OCI-LY7 (cell line): ENCODE measurements at regions not wholly inside any gene's neighbourhood (a gene's known extent, or its start where the extent isn't known, plus 50 kb on each side); places are given as distances from the start of the nearest gene placed in this dataset.

Source experiments
- BruUV-seq: library from RNA; stranded (reverse); fragments of 400-500 nt; replicated peaks from 2 replicates; lab custom pipeline; 2021; lab: Mats Ljungman, UMichigan
- CTCF ChIA-PET: fragments of 300-600 bp; sonication (Branson Sonifier 250); formaldehyde crosslinking; loops from one replicate; lab custom pipeline; 2022; ENCODE audit warnings: antibody characterized with exemption; ENCODE audit not compliant: unreplicated experiment; lab: Charles Lee
- POLR2A ChIA-PET: fragments of 300-600 bp; sonication (Branson Sonifier 250); formaldehyde crosslinking; loops from one replicate; lab custom pipeline; 2022; ENCODE audit warnings: antibody characterized with exemption; lab: Charles Lee
- DNase-seq: peaks from one replicate; pipeline ENCODE4 v3.0.0-alpha.2; 2015; ENCODE audit warnings: low spot score
- H2AFZ ChIP-seq: fragments of 200-600 bp; sonication (generic), shearing (Covaris generic); 2 replicates; pipeline ENCODE4 v1.6.1; 2014; ENCODE audit warnings: mild to moderate bottlenecking, antibody characterized with exemption, low read length, moderate library complexity
- H3K27ac ChIP-seq: fragments of 200-600 bp; sonication (generic); 2 replicates; pipeline ENCODE4 v1.5.1; 2014; ENCODE audit warnings: mixed run types, low read depth, mild to moderate bottlenecking, moderate library complexity, low read length, inconsistent platforms; ENCODE audit not compliant: poor library complexity, severe bottlenecking
- H3K36me3 ChIP-seq: fragments of 200-600 bp; sonication (generic); 2 replicates; pipeline ENCODE4 v1.6.1; 2014; ENCODE audit warnings: mild to moderate bottlenecking, antibody characterized with exemption, low read length, moderate library complexity, mixed read lengths; ENCODE audit not compliant: insufficient read depth
- H3K4me1 ChIP-seq: fragments of 200-600 bp; sonication (generic); 2 replicates; pipeline ENCODE4 v1.5.1; 2014; ENCODE audit warnings: mild to moderate bottlenecking, low read length; ENCODE audit not compliant: insufficient read depth, poor library complexity, severe bottlenecking
- H3K4me2 ChIP-seq: fragments of 200-600 bp; sonication (generic); 2 replicates; pipeline ENCODE4 v1.6.1; 2014; ENCODE audit warnings: mild to moderate bottlenecking, low read length
- H3K4me3 ChIP-seq: fragments of 200-600 bp; sonication (generic); 2 replicates; pipeline ENCODE4 v1.5.1; 2014; ENCODE audit warnings: mild to moderate bottlenecking, low read depth, low read length; ENCODE audit not compliant: poor library complexity, severe bottlenecking
- H3K79me2 ChIP-seq: fragments of 200-600 bp; sonication (generic); 2 replicates; pipeline ENCODE4 v1.6.1; 2016; ENCODE audit warnings: low read depth, mild to moderate bottlenecking, low read length, moderate library complexity, mixed read lengths; ENCODE audit not compliant: insufficient read depth
- H3K9me2 ChIP-seq: fragments of 200-600 bp; sonication (generic); 2 replicates; pipeline ENCODE4 v1.6.1; 2016; ENCODE audit warnings: mild to moderate bottlenecking, low read length, mixed read lengths; ENCODE audit not compliant: insufficient read depth
- H3K9me3 ChIP-seq: fragments of 200-600 bp; sonication (generic); 2 replicates; pipeline ENCODE4 v1.6.1; 2014; ENCODE audit warnings: mild to moderate bottlenecking, mixed run types, low read length, mixed read lengths
- H4K20me1 ChIP-seq: fragments of 200-600 bp; sonication (generic); 2 replicates; pipeline ENCODE4 v1.6.1; 2014; ENCODE audit warnings: mild to moderate bottlenecking, antibody characterized with exemption, low read length, moderate library complexity, mixed read lengths; ENCODE audit not compliant: insufficient read depth
- EZH2phosphoT487 ChIP-seq: fragments of 200-600 bp; sonication (generic); IDR thresholded peaks from 2 replicates; pipeline ENCODE4 v1.6.1; 2018; ENCODE audit warnings: low read depth, borderline replicate concordance, mild to moderate bottlenecking, mixed run types, antibody characterized with exemption, low read length, moderate library complexity, mixed read lengths
- intact Hi-C: fragments of 100-400 bp; cut with micrococcal nuclease; formaldehyde crosslinking; loops from one replicate; pipeline ENCODE4 v1.10.0; 2022; ENCODE audit not compliant: unreplicated experiment
- TF ChIP-seq, protein P1 (sequence below): fragments of 200-600 bp; sonication (generic); conservative IDR thresholded peaks from 2 replicates; pipeline ENCODE4 v1.5.1; 2014; ENCODE audit warnings: mild to moderate bottlenecking, antibody characterized with exemption, low read length, moderate library complexity, mixed read lengths

DNA sequence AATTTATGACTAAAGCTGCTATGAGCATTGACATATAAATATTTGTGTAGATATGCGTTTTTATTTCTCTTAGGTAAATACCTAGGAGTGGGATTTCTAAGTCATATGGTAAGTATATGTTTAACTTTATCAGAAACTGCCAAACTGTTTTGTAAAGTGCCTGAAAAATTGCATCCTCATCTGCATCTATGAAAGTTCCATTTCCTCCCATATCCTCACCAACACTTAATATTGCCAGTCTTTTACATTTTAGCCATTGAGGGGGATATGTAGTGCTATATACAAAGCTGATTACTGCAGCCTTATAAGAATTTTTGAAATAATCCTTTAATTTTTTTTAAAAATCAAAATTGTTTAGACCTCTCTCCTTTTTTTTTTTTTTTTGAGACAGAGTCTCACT, 123.1 kb upstream of the SPRY4 start:
- H3K36me3 ChIP-seq: no peaks in the 10 kb centered on the region
- H4K20me1 ChIP-seq: no peaks in the 10 kb centered on the region
- no peaks in the 10 kb centered on the region for H3K4me1 ChIP-seq
- BruUV-seq: no TSS peak
- CTCF ChIA-PET: no interaction called here
- no peak overlapping the region for H2AFZ ChIP-seq
- H3K27ac ChIP-seq: no peak overlapping the region
- intact Hi-C loops: no loop called here
- H3K4me2 ChIP-seq: no peak overlapping the region
- TF ChIP-seq, protein P1, sequence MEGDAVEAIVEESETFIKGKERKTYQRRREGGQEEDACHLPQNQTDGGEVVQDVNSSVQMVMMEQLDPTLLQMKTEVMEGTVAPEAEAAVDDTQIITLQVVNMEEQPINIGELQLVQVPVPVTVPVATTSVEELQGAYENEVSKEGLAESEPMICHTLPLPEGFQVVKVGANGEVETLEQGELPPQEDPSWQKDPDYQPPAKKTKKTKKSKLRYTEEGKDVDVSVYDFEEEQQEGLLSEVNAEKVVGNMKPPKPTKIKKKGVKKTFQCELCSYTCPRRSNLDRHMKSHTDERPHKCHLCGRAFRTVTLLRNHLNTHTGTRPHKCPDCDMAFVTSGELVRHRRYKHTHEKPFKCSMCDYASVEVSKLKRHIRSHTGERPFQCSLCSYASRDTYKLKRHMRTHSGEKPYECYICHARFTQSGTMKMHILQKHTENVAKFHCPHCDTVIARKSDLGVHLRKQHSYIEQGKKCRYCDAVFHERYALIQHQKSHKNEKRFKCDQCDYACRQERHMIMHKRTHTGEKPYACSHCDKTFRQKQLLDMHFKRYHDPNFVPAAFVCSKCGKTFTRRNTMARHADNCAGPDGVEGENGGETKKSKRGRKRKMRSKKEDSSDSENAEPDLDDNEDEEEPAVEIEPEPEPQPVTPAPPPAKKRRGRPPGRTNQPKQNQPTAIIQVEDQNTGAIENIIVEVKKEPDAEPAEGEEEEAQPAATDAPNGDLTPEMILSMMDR: no peak
- TF ChIP-seq EZH2phosphoT487: no peak
- no peaks in the 10 kb centered on the region for H3K79me2 ChIP-seq
- no peak overlapping the region for H3K4me3 ChIP-seq
- no peak for DNase-seq
- POLR2A ChIA-PET: interaction anchor here (0.7 kb wide), 1 partner anchor 270 kb away, joined by 3 read pairs; no protein-coding TSS in a partner anchor
- H3K9me3 ChIP-seq: no peaks in the 10 kb centered on the region
- no peaks in the 10 kb centered on the region for H3K9me2 ChIP-seq

DNA sequence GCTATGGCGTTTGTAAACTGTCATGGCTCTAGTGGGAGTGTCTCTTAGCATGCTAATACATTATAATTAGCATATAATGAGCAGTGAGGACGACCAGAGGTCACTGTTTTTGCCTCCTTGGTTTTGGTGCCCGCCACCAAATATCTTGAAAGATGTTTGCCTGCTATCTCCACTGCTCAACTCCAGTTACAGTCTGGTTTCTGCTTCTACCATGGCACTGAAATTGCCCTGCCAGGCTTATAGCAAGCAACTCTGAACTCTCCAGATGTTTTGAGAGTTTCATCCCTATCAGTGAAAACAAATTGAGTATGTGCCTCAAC, 122.1 kb upstream of the SPRY4 start:
- H3K4me3 ChIP-seq: no peak overlapping the region
- no peaks in the 10 kb centered on the region for H3K9me3 ChIP-seq
- H3K27ac ChIP-seq: no peak overlapping the region
- TF ChIP-seq, protein P1: no peak
- TF ChIP-seq EZH2phosphoT487: no peak
- no peaks in the 10 kb centered on the region for H3K4me1 ChIP-seq
- CTCF ChIA-PET: no interaction called here
- no peaks in the 10 kb centered on the region for H3K79me2 ChIP-seq
- POLR2A ChIA-PET: no interaction called here
- no TSS peak for BruUV-seq
- no peak for DNase-seq
- no peaks in the 10 kb centered on the region for H4K20me1 ChIP-seq
- intact Hi-C loops: no loop called here
- no peaks in the 10 kb centered on the region for H3K36me3 ChIP-seq
- no peak overlapping the region for H2AFZ ChIP-seq
- no peak overlapping the region for H3K4me2 ChIP-seq
- H3K9me2 ChIP-seq: no peaks in the 10 kb centered on the region

DNA sequence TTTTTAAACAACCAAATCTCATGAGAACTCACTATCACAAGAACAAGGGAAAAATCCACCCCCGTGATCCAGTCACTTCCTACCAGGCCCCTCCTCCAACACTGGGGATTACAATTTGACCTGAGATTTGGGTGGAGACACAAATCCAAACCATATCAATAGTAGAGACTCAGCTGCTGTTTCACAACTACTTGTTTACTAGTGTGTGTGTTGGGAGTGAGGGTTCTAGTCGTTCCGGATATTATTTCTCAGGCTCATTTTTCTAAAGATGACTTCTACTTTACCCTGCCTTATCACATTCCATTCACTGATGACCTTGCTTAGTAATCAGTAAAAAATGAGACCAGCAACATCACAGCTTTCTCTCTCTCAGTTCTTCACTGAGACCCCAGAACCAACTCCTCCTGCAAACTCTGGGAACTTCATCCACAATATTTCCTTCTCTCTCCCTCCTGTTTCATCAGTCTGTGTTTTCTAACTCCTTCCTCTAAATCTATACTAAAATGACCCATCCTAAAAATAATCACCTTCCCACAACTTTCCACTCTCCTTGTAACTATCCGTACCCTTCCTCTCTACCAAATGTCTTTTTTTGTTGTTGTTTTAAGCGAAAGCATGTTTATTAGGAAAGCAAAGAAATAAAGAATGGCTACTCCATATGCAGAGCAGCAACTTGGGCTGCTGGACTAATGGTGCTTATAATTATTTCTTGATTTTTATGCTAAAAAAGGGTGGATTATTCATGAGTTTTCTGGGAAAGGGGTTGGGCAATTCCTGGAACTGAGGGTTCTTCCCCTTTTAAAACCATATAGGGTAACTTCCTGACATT, 121.5 kb upstream of the SPRY4 start:
- Histone ChIP-seq H3K79me2 (no peaks in the 10 kb centered on the region), H3K4me3 (no peak overlapping the region), H3K9me3 (no peaks in the 10 kb centered on the region), H3K27ac (no peak overlapping the region), H3K4me1 (no peaks in the 10 kb centered on the region), H3K9me2 (no peaks in the 10 kb centered on the region), H3K4me2 (no peak overlapping the region), H3K36me3 (no peaks in the 10 kb centered on the region), H2AFZ (no peak overlapping the region), H4K20me1 (no peaks in the 10 kb centered on the region)
- BruUV-seq: no TSS peak
- CTCF ChIA-PET: no interaction called here
- DNase-seq: no peak
- intact Hi-C loops: no loop called here
- POLR2A ChIA-PET: no interaction called here
- no peak for TF ChIP-seq EZH2phosphoT487
- TF ChIP-seq, protein P1: no peak
